HFFc6 (cell line): ENCODE measurements at regions not wholly inside any gene's neighbourhood (a gene's known extent, or its start where the extent isn't known, plus 50 kb on each side); places are given as distances from the start of the nearest gene placed in this dataset.
A peak's percentile ranks its signal among the peaks of the same experiment; 100 is the strongest.

Experiments
- DNase-seq: peaks from one replicate; pipeline ENCODE4 v3.0.0-alpha.2; 2018
- H3K27ac Mint-ChIP-seq: 2 replicates; pipeline ENCODE4 v1.8.0; 2020; ENCODE audit warnings: mild to moderate bottlenecking, mixed read lengths
- H3K27me3 Mint-ChIP-seq: 2 replicates; pipeline ENCODE4 v1.8.0; 2021; ENCODE audit warnings: mild to moderate bottlenecking, moderate library complexity, mixed read lengths; ENCODE audit not compliant: insufficient read depth
- H3K36me3 Mint-ChIP-seq: 2 replicates; pipeline ENCODE4 v1.8.0; 2021; ENCODE audit warnings: low read depth, mixed read lengths
- H3K4me1 Mint-ChIP-seq: 2 replicates; pipeline ENCODE4 v1.8.0; 2020; ENCODE audit warnings: low read depth, mixed read lengths
- H3K4me3 Mint-ChIP-seq: 2 replicates; pipeline ENCODE4 v1.8.0; 2020; ENCODE audit warnings: mild to moderate bottlenecking, moderate library complexity, mixed read lengths
- H3K9me3 Mint-ChIP-seq: 2 replicates; pipeline ENCODE4 v1.8.0; 2020; ENCODE audit warnings: mild to moderate bottlenecking, mixed read lengths
- CTCF ChIP-seq: fragments of 200-600 bp; sonication (generic); IDR thresholded peaks from 2 replicates; pipeline ENCODE4 v1.5.0; 2021; ENCODE audit warnings: antibody characterized with exemption, mild to moderate bottlenecking

GRCh38 chr13:73833325-73834070 is 300.7 kb downstream of the KLF12 start:
- Mint-ChIP-seq H3K36me3 (no peaks in the 10 kb centered on the region), H3K9me3 (no peaks in the 10 kb centered on the region), H3K27me3 (no peaks in the 10 kb centered on the region), H3K4me3 (no peak overlapping the region), H3K27ac (no peak overlapping the region), H3K4me1 (peaks cover 8% of the 10 kb centered on the region)
- no peak for DNase-seq
- TF ChIP-seq CTCF: no peak

DNA sequence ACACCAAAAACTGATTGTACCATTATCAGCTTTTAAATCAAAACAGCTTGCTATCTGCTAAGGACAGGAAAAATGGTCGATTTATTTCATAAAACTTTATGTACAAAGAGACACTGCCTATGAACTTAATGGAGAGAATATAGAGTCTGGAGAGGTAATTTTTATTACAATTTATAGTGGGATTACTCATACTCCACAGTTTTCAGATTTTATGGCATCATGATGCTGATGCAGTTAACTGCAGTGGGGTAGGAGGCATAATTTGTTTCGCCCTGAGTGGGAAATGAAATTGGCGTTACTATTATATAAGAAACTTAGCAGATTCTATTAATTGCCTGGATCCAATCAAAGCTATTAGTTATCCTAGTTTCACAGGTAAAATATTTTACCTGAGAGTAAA is 301.4 kb downstream of the KLF12 start:
- H3K9me3 Mint-ChIP-seq: no peaks in the 10 kb centered on the region
- no peak overlapping the region for H3K27ac Mint-ChIP-seq
- no peak for DNase-seq
- H3K4me3 Mint-ChIP-seq: no peak overlapping the region
- peaks cover 2% of the 10 kb centered on the region; the same call in 1 of the 2 replicates for H3K36me3 Mint-ChIP-seq
- TF ChIP-seq CTCF: no peak
- H3K27me3 Mint-ChIP-seq: no peaks in the 10 kb centered on the region
- peaks cover 8% of the 10 kb centered on the region for H3K4me1 Mint-ChIP-seq

DNA sequence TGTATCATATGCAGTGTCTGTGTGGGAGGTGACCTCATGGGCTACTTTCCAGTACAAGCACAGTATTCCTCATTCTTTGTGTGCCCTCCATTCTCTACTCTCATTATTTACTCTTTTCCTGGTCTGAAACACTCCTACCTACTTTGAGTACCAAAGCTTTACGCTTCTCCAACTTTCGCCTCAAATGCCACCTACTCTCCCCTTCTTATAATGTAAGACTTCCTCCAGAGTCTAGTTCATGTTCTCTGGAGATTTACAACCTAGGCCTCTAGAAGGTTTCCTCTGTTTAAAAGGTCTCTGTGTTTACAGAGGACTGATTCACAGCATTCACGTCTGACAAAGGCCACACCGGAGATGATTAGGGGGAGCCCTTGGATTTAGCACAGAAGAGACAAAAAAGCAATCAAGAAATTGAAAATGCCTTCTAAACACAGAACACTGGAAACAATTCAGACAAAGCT is 302.0 kb downstream of the KLF12 start:
- H3K36me3 Mint-ChIP-seq: peaks cover 4% of the 10 kb centered on the region; the same call in 1 of the 2 replicates
- H3K4me3 Mint-ChIP-seq: no peak overlapping the region
- no peak for TF ChIP-seq CTCF
- peaks cover 8% of the 10 kb centered on the region for H3K4me1 Mint-ChIP-seq
- H3K9me3 Mint-ChIP-seq: no peaks in the 10 kb centered on the region
- H3K27ac Mint-ChIP-seq: peak overlapping the region; percentile 9; the same call in 1 of the 2 replicates
- no peak for DNase-seq
- H3K27me3 Mint-ChIP-seq: no peaks in the 10 kb centered on the region

GRCh38 chr13:73829416-73829815 is 304.8 kb downstream of the KLF12 start:
- no peak overlapping the region for H3K4me3 Mint-ChIP-seq
- TF ChIP-seq CTCF: no peak
- no peaks in the 10 kb centered on the region for H3K9me3 Mint-ChIP-seq
- no peaks in the 10 kb centered on the region for H3K27me3 Mint-ChIP-seq
- DNase-seq: no peak
- H3K27ac Mint-ChIP-seq: no peak overlapping the region
- H3K4me1 Mint-ChIP-seq: peaks cover 8% of the 10 kb centered on the region
- H3K36me3 Mint-ChIP-seq: peaks cover 10% of the 10 kb centered on the region

DNA sequence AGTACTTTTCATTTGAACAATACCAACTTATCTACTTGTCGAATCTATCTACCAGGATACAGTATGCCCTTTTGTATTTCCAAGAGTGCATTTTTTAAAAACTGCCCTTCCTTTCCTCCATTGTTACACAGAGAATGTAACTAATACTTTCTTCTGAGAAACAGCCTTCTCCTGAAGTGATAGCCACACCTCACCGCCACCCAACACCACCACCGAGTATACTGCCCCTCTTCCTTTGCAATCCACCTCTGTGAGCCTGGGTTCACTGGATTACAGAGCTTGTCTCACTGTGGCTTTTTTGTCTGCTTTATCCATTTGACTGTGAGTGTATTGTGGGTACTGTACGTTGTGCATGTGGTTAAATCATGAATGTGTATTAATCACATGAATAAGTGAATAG is 305.4 kb downstream of the KLF12 start:
- no peaks in the 10 kb centered on the region for H3K27me3 Mint-ChIP-seq
- DNase-seq: no peak
- no peaks in the 10 kb centered on the region for H3K9me3 Mint-ChIP-seq
- H3K4me3 Mint-ChIP-seq: no peak overlapping the region
- peaks cover 8% of the 10 kb centered on the region for H3K4me1 Mint-ChIP-seq
- peaks cover 10% of the 10 kb centered on the region for H3K36me3 Mint-ChIP-seq
- H3K27ac Mint-ChIP-seq: no peak overlapping the region
- no peak for TF ChIP-seq CTCF
